Keratinocyte (primary cell): ENCODE measurements at regions not wholly inside any gene's neighbourhood (a gene's known extent, or its start where the extent isn't known, plus 50 kb on each side); places are given as distances from the start of the nearest gene placed in this dataset.
A peak's percentile ranks its signal among the peaks of the same experiment; 100 is the strongest.

Source experiments
- DNase-seq: peaks from one replicate; pipeline ENCODE4 v3.0.0-alpha.2; 2011; ENCODE audit warnings: low read depth, missing footprints, low spot score
- FAIRE-seq: peaks from 2 replicates; lab custom pipeline; 2011; peaks lifted over from hg19 to GRCh38; lab: Jason Lieb, UNC
- H2AFZ ChIP-seq: 2 replicates; pipeline ENCODE4 v1.6.0; 2012; ENCODE audit warnings: low read length, control low read depth, inconsistent platforms; ENCODE audit not compliant: control insufficient read depth
- H3K27ac ChIP-seq: 2 replicates; pipeline ENCODE4 v1.5.1; 2011; ENCODE audit warnings: low read length; ENCODE audit not compliant: control insufficient read depth, insufficient read depth
- H3K27me3 ChIP-seq: 3 replicates; pipeline ENCODE4 v1.6.0; 2011; ENCODE audit warnings: low read length; ENCODE audit not compliant: control insufficient read depth, insufficient read depth; ENCODE audit errors: extremely low read depth
- H3K36me3 ChIP-seq, 2 experiments: 2 replicates in 1 of 2; 3 replicates in 1 of 2; pipeline ENCODE4 v1.5.1; 2011; ENCODE audit warnings: low read length in 2 of 2, mild to moderate bottlenecking in 1 of 2; ENCODE audit not compliant: control insufficient read depth in 2 of 2, insufficient read depth in 2 of 2; ENCODE audit errors: extremely low read depth in 1 of 2
- H3K4me1 ChIP-seq: 3 replicates; pipeline ENCODE4 v1.5.1; 2011; ENCODE audit warnings: low read length; ENCODE audit not compliant: control insufficient read depth, insufficient read depth; ENCODE audit errors: extremely low read depth
- H3K4me2 ChIP-seq: 3 replicates; pipeline ENCODE4 v1.6.0; 2011; ENCODE audit warnings: low read depth, low read length; ENCODE audit not compliant: control insufficient read depth, insufficient read depth; ENCODE audit errors: extremely low read depth
- H3K4me3 ChIP-seq, 3 experiments: fragments of 200-600 bp in 1 of 3; sonication (generic) in 1 of 3; 2 replicates in 2 of 3; 3 replicates in 1 of 3; pipeline ENCODE4 v1.5.1; 2011 to 2016; ENCODE audit warnings: low read length in 3 of 3, mild to moderate bottlenecking in 3 of 3, control low read depth in 2 of 3, inconsistent platforms in 1 of 3, low read depth in 1 of 3, mixed read lengths in 1 of 3, mixed run types in 1 of 3, moderate library complexity in 1 of 3; ENCODE audit not compliant: control insufficient read depth in 2 of 3, insufficient read depth in 2 of 3; ENCODE audit errors: extremely low read depth in 1 of 3
- H3K79me2 ChIP-seq: 2 replicates; pipeline ENCODE4 v1.6.0; 2012; ENCODE audit warnings: low read length; ENCODE audit not compliant: control insufficient read depth, insufficient read depth
- H3K9ac ChIP-seq: 3 replicates; pipeline ENCODE4 v1.6.0; 2011; ENCODE audit warnings: low read length; ENCODE audit not compliant: control insufficient read depth, insufficient read depth; ENCODE audit errors: extremely low read depth
- H3K9me1 ChIP-seq: 3 replicates; pipeline ENCODE4 v1.6.0; 2011; ENCODE audit warnings: low read length; ENCODE audit not compliant: control insufficient read depth, insufficient read depth; ENCODE audit errors: extremely low read depth
- H3K9me3 ChIP-seq: 2 replicates; pipeline ENCODE4 v1.5.1; 2012; ENCODE audit warnings: low read depth, low read length; ENCODE audit not compliant: control insufficient read depth
- H4K20me1 ChIP-seq: 3 replicates; pipeline ENCODE4 v1.6.0; 2011; ENCODE audit warnings: low read length; ENCODE audit not compliant: control insufficient read depth, insufficient read depth; ENCODE audit errors: extremely low read depth
- EZH2 ChIP-seq: IDR thresholded peaks from one replicate; pipeline ENCODE4 v1.6.1; 2012; ENCODE audit warnings: inconsistent platforms, mild to moderate bottlenecking, low read length, moderate library complexity
- dilution Hi-C: fragments of 300-500 bp; cut with MboI; formaldehyde crosslinking; loops from one replicate; pipeline ENCODE4 v1.7.0; 2020; ENCODE audit warnings: low sequenced_read_pairs; ENCODE audit not compliant: extremely low pct_ligation_motif_present
- TF ChIP-seq, protein P1 (sequence below), 3 experiments: IDR thresholded peaks in 1 of 3; conservative IDR thresholded peaks in 1 of 3; optimal IDR thresholded peaks in 1 of 3; 2 replicates in 2 of 3; 3 replicates in 1 of 3; pipeline versions ENCODE3 to v1.5.1; 2011; ENCODE audit warnings: low read length in 3 of 3, mild to moderate bottlenecking in 3 of 3, moderate library complexity in 2 of 3, control low read depth in 1 of 3, inconsistent platforms in 1 of 3; ENCODE audit not compliant: insufficient read depth in 2 of 3; ENCODE audit errors: extremely low read depth in 1 of 3

DNA sequence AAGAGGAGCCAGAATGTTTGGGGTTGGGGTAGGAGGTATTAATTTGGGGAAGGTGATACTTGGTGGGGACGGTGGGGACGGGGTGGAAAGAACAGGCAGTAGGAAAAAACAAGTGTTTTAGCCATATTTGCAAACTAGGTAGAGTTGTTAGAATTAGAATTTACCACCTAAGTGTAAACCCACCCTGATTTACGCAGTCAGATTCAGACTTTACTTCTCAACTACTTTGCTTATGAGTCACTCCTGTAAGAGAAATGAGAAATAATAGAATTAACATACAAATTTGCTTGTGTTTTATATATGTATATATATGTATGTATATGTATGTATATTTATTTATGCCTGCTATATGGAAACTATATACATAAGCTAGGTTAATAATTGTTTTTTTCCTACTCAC lies 1168.2 kb upstream of the ZEB2 start:
- peaks cover 7% of the 10 kb centered on the region for H3K4me1 ChIP-seq
- H3K27ac ChIP-seq: no peak overlapping the region

DNA sequence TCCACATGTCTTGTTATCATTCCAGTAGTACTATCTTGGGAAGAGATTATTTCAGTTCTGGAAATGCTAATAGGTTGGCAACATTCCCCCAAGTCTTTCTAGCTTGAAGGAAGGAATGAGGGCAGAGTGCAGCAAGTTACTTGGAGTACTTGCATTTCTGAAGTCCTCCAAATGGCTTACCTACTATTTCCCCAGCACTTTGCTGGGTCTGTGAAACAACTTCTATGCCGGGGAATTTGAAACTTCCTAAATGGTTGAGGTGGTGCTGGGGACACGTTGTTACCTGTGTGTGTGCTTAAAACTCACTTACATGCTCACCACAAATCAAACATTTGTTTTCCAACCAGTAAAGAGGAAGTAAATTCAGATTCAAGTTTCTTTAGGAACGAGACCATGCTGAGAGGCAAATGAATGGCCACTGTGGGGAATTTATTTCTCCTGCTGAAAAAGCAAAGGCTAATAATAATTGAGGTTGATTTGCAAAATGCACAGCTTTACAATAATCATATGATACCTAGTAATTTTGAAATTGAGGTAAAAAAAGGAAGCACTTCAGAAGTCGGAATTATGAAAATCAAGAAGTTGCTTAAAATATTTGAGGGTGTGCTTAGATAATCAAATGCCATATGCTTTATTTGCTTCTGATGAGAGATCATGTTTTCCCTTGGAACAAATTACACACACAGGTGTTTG lies 1167.7 kb upstream of the ZEB2 start:
- dilution Hi-C loops: no loop called here
- no peaks in the 10 kb centered on the region for H3K79me2 ChIP-seq
- no peaks in the 10 kb centered on the region for H3K27me3 ChIP-seq
- peaks cover 7% of the 10 kb centered on the region for H3K4me1 ChIP-seq
- no peaks in the 10 kb centered on the region for H3K9me3 ChIP-seq
- H3K4me2 ChIP-seq: peak overlapping the region; percentile 45
- no peaks in the 10 kb centered on the region for H3K9me1 ChIP-seq
- TF ChIP-seq, protein P1, sequence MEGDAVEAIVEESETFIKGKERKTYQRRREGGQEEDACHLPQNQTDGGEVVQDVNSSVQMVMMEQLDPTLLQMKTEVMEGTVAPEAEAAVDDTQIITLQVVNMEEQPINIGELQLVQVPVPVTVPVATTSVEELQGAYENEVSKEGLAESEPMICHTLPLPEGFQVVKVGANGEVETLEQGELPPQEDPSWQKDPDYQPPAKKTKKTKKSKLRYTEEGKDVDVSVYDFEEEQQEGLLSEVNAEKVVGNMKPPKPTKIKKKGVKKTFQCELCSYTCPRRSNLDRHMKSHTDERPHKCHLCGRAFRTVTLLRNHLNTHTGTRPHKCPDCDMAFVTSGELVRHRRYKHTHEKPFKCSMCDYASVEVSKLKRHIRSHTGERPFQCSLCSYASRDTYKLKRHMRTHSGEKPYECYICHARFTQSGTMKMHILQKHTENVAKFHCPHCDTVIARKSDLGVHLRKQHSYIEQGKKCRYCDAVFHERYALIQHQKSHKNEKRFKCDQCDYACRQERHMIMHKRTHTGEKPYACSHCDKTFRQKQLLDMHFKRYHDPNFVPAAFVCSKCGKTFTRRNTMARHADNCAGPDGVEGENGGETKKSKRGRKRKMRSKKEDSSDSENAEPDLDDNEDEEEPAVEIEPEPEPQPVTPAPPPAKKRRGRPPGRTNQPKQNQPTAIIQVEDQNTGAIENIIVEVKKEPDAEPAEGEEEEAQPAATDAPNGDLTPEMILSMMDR (optimal IDR thresholded peaks at IDR 0.05 in 1 of 3, IDR thresholded peaks at IDR 0.05 in 1 of 3, conservative IDR thresholded peaks at IDR 0.05 in 1 of 3; ENCODE audit: extremely low read depth in 1 of 3, insufficient read depth in 2 of 3, low read length in 3 of 3): no peak
- no peak for TF ChIP-seq EZH2
- H4K20me1 ChIP-seq: no peaks in the 10 kb centered on the region
- peak overlapping the region; percentile 81 for H2AFZ ChIP-seq
- H3K36me3 ChIP-seq: no peaks in the 10 kb centered on the region
- H3K27ac ChIP-seq: no peak overlapping the region
- peak; percentile 65 for FAIRE-seq
- H3K4me3 ChIP-seq: no peak overlapping the region
- no peak for DNase-seq
- H3K9ac ChIP-seq: no peak overlapping the region

More for the DNA sequence above, 1168.2 kb upstream of the ZEB2 start:
- H3K79me2 ChIP-seq: no peaks in the 10 kb centered on the region
- no peaks in the 10 kb centered on the region for H4K20me1 ChIP-seq
- no peak overlapping the region for H3K4me3 ChIP-seq
- no peak overlapping the region for H3K4me2 ChIP-seq
- H3K36me3 ChIP-seq: no peaks in the 10 kb centered on the region
- H2AFZ ChIP-seq: no peak overlapping the region
- no peak for FAIRE-seq
- no peak overlapping the region for H3K9ac ChIP-seq
- dilution Hi-C loops: no loop called here
- no peaks in the 10 kb centered on the region for H3K9me3 ChIP-seq
- TF ChIP-seq EZH2: no peak
- TF ChIP-seq, protein P1 (optimal IDR thresholded peaks at IDR 0.05 in 1 of 3, IDR thresholded peaks at IDR 0.05 in 1 of 3, conservative IDR thresholded peaks at IDR 0.05 in 1 of 3; ENCODE audit: extremely low read depth in 1 of 3, insufficient read depth in 2 of 3, low read length in 3 of 3): no peak
- no peaks in the 10 kb centered on the region for H3K9me1 ChIP-seq
- DNase-seq: no peak
- no peaks in the 10 kb centered on the region for H3K27me3 ChIP-seq
